CD4-positive, alpha-beta memory T cell (primary cell): ENCODE measurements at regions not wholly inside any gene's neighbourhood (a gene's known extent, or its start where the extent isn't known, plus 50 kb on each side); places are given as distances from the start of the nearest gene placed in this dataset.
A peak's percentile ranks its signal among the peaks of the same experiment; 100 is the strongest.
"Not testable (repeated sequence)": the region's sequence is repeated elsewhere in the genome, so short reads cannot be mapped to it uniquely, and the experiment has no call there.

Experiments used
- CTCF ChIA-PET: fragments of 350-600 bp; sonication (Branson Sonifier 250); formaldehyde crosslinking; loops from one replicate; lab custom pipeline; 2021; ENCODE audit warnings: inconsistent platforms; ENCODE audit not compliant: partially characterized antibody; lab: Charles Lee
- POLR2A ChIA-PET: fragments of 350-600 bp; sonication (Branson Sonifier 250); formaldehyde crosslinking; loops from one replicate; lab custom pipeline; 2021; ENCODE audit not compliant: partially characterized antibody; lab: Charles Lee
- DNase-seq, 5 donors: peaks; one replicate each; pipeline versions ENCODE4 v3.0.0 to v3.0.0-alpha.2; 2020 to 2022; ENCODE audit warnings: mixed read lengths in 1 of 5
- H3K27ac ChIP-seq: one replicate; pipeline ENCODE4 v1.7.0; 2013; ENCODE audit warnings: low read depth, low read length
- H3K27me3 ChIP-seq: 2 replicates; pipeline ENCODE4 v1.7.0; 2013; ENCODE audit warnings: mild to moderate bottlenecking, low read length, moderate library complexity; ENCODE audit not compliant: insufficient read depth
- H3K36me3 ChIP-seq: 2 replicates; pipeline ENCODE4 v1.7.0; 2013; ENCODE audit warnings: mild to moderate bottlenecking, low read length, moderate library complexity; ENCODE audit not compliant: insufficient read depth
- H3K4me1 ChIP-seq: 2 replicates; pipeline ENCODE4 v1.7.0; 2013; ENCODE audit warnings: mild to moderate bottlenecking, low read length, moderate library complexity; ENCODE audit not compliant: insufficient read depth
- H3K4me3 ChIP-seq, 2 donors: one replicate each; pipeline ENCODE4 v1.7.0; 2013; ENCODE audit warnings: low read length in 2 of 2, mild to moderate bottlenecking in 1 of 2
- H3K9me3 ChIP-seq, 2 donors: one replicate each; pipeline ENCODE4 v1.7.0; 2013; ENCODE audit warnings: low read length in 2 of 2, control low read depth in 1 of 2; ENCODE audit not compliant: control insufficient read depth in 1 of 2
- H3K27ac Mint-ChIP-seq, 7 donors: one replicate each; pipeline ENCODE4 v1.8.0; 2020 to 2021; ENCODE audit warnings: mixed read lengths in 7 of 7, mild to moderate bottlenecking in 6 of 7, inconsistent platforms in 3 of 7, moderate library complexity in 3 of 7
- H3K27me3 Mint-ChIP-seq, 2 donors: one replicate each; pipeline ENCODE4 v1.8.0; 2020 to 2021; ENCODE audit warnings: mixed read lengths in 2 of 2
- H3K36me3 Mint-ChIP-seq, 2 donors: one replicate each; pipeline ENCODE4 v1.8.0; 2020 to 2021; ENCODE audit warnings: mixed read lengths in 2 of 2, inconsistent platforms in 1 of 2, mild to moderate bottlenecking in 1 of 2
- H3K4me1 Mint-ChIP-seq, 4 donors: one replicate each; pipeline ENCODE4 v1.8.0; 2020 to 2021; ENCODE audit warnings: mixed read lengths in 4 of 4, mild to moderate bottlenecking in 1 of 4
- H3K4me3 Mint-ChIP-seq, 8 donors: one replicate each; pipeline ENCODE4 v1.8.0; 2020 to 2021; ENCODE audit warnings: mixed read lengths in 8 of 8, mild to moderate bottlenecking in 7 of 8, moderate library complexity in 6 of 8, inconsistent platforms in 3 of 8
- H3K9me3 Mint-ChIP-seq, 8 donors: one replicate each; pipeline ENCODE4 v1.8.0; 2020 to 2021; ENCODE audit warnings: mixed read lengths in 8 of 8, mild to moderate bottlenecking in 5 of 8, inconsistent platforms in 3 of 8, moderate library complexity in 1 of 8
- intact Hi-C: fragments of 100-400 bp; cut with micrococcal nuclease; formaldehyde crosslinking; loops from one replicate; pipeline ENCODE4 v1.15.1; 2023

DNA sequence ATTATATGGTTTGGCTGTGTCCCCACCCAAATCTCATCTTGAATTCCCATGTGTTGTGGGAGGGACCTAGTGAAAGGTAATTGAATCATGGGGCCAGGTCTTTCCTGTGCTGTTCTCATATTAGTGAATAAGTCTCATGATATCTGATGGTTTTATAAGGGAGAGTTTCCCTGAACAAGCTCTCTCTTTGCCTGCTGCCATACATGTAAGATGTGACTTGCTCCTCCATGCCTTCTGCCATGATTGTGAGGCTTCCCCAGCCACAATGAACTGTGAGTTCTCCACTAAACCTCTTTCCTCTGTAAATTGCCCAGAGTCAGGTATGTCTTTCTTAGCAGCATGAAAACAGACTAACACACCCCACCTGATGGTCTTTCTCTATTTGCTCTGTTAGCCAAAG is 112.1 kb downstream of the TENT5C start:
- H3K4me3 Mint-ChIP-seq, H3K27me3 Mint-ChIP-seq, intact Hi-C loops, H3K36me3 Mint-ChIP-seq, H3K4me3 ChIP-seq, H3K27ac ChIP-seq, DNase-seq, POLR2A ChIA-PET, CTCF ChIA-PET, H3K27me3 ChIP-seq, H3K36me3 ChIP-seq, H3K9me3 ChIP-seq: not testable (repeated sequence)
- Mint-ChIP-seq H3K9me3 (peaks cover 3 to 39% (median 29%) of the 10 kb centered on the region in 8 donors), H3K27ac (peak overlapping the region in 1 of 7 donors; percentile 27), H3K4me1 (peaks cover 10 to 16% (median 12%) of the 10 kb centered on the region in 4 donors)
- peaks cover 12% of the 10 kb centered on the region for H3K4me1 ChIP-seq

- POLR2A ChIA-PET = not testable (repeated sequence)
Measured at GRCh38 chr1:117718596-117718995, 112.7 kb downstream of the TENT5C start.

GRCh38 chr1:117719004-117719403 is 113.2 kb downstream of the TENT5C start:
- peak overlapping the region in 6 of 7 donors; percentile 15 to 61 (median 30) for H3K27ac Mint-ChIP-seq
- H3K4me3 Mint-ChIP-seq = peak overlapping the region in 5 of 8 donors; percentile 8 to 60 (median 23)
- ChIA-PET POLR2A (no interaction called here), CTCF (interaction anchor here (1.5 kb wide), 1 partner anchor 21 kb away, joined by 3 read pairs; no protein-coding TSS in a partner anchor)
- H3K36me3 Mint-ChIP-seq = peaks cover 0 to 9% of the 10 kb centered on the region in 2 donors
- peaks cover 3 to 41% (median 29%) of the 10 kb centered on the region in 8 donors for H3K9me3 Mint-ChIP-seq
- no peaks in the 10 kb centered on the region for H3K27me3 ChIP-seq
- H3K9me3 ChIP-seq = peaks cover 0 to 3% of the 10 kb centered on the region in 2 donors
- H3K4me1 ChIP-seq = peaks cover 12% of the 10 kb centered on the region
- H3K27me3 Mint-ChIP-seq = peaks cover 2 to 10% of the 10 kb centered on the region in 2 donors
- H3K27ac ChIP-seq = no peak overlapping the region
- H3K4me1 Mint-ChIP-seq = peaks cover 10 to 16% (median 12%) of the 10 kb centered on the region in 4 donors
- peak; percentile 44 to 72 (median 55) for DNase-seq
- no peaks in the 10 kb centered on the region for H3K36me3 ChIP-seq
- intact Hi-C loops = no loop called here
- no peak overlapping the region for H3K4me3 ChIP-seq

More at GRCh38 chr1:117718596-117718995, 112.7 kb downstream of the TENT5C start:
- H3K4me1 Mint-ChIP-seq = peaks cover 10 to 16% (median 12%) of the 10 kb centered on the region in 4 donors
- H3K27ac ChIP-seq, H3K36me3 ChIP-seq, DNase-seq, CTCF ChIA-PET, intact Hi-C loops, H3K4me3 ChIP-seq, H3K36me3 Mint-ChIP-seq, H3K27me3 Mint-ChIP-seq, H3K9me3 ChIP-seq, H3K27me3 ChIP-seq: not testable (repeated sequence)
- peak overlapping the region in 4 of 7 donors; percentile 33 to 61 (median 56) for H3K27ac Mint-ChIP-seq
- H3K9me3 Mint-ChIP-seq = peaks cover 3 to 41% (median 29%) of the 10 kb centered on the region in 8 donors
- peak overlapping the region in 1 of 8 donors; percentile 49 for H3K4me3 Mint-ChIP-seq
- H3K4me1 ChIP-seq = peaks cover 12% of the 10 kb centered on the region

DNA sequence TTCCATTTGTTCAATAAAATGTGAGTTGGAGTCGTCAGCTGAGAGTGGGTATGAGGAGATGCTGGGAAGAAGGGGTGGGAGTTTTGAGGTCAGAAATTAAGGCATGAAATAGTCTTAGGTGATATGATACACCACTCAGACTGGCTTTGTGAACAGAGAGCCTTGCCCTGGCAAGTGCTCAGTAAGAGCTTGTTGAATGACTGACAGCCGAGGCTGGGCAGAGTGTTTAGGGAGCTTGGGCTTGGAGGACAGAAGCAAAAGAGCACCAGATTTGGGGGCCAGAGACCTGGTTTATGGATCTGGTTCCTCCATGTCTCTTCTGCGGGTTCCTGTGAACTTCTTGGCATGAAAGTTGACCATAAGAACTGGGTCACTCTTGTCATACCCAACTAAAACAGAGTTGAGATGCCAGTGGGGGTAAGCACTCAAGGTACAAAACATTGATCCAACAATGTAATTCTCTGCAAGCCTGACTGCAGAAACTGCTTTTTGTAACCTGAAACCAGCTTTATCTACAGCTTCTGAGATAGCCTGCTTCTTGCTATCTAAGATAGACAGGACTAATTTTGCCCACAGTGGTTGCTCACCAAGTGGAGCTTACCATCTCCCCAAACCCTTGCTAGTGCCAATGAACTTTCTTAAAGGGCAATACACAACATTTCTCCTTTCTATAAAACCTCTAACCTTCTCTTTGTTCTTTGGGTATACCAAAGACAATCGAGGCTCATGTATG is 126.4 kb downstream of the TENT5C start:
- DNase-seq = no peak
- Histone ChIP-seq H3K9me3 (no peaks in the 10 kb centered on the region), H3K27me3 (no peaks in the 10 kb centered on the region), H3K4me1 (peaks cover 14% of the 10 kb centered on the region), H3K27ac (no peak overlapping the region), H3K4me3 (no peak overlapping the region), H3K36me3 (no peaks in the 10 kb centered on the region)
- H3K27me3 Mint-ChIP-seq = peaks cover 0 to 1% of the 10 kb centered on the region in 2 donors
- intact Hi-C loops = no loop called here
- H3K36me3 Mint-ChIP-seq = peaks cover 0 to 5% of the 10 kb centered on the region in 2 donors
- H3K4me1 Mint-ChIP-seq = peaks cover 10 to 24% (median 19%) of the 10 kb centered on the region in 4 donors
- H3K4me3 Mint-ChIP-seq = no peak overlapping the region
- CTCF ChIA-PET = interaction anchor here (1.0 to 1.2 kb wide), 2 partner anchors 27 to 77 kb away, joined by 3 read pairs; no protein-coding TSS in a partner anchor
- peak overlapping the region in 4 of 7 donors; percentile 1 to 71 (median 34) for H3K27ac Mint-ChIP-seq
- POLR2A ChIA-PET = no interaction called here
- peaks cover 0 to 22% (median 15%) of the 10 kb centered on the region in 8 donors for H3K9me3 Mint-ChIP-seq

DNA sequence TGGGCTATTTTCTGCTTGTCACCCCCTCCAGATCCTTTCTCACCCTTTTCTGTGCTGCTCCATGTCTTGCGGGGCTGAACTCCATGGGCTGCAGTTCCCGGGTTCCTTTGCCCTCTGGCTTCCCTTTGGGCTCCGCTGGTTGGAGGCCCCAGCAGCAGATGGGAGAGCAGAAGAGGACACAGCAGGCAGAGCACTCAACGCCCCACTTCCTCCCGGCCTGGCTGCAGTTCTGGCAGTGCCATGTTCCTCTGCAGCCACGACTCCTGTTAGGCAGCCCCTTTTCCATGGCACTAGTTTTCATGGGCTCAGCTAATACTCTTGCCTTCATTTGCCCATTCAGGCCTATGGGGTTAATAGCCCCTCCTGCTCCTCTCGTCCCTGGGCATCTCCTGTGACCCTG is 127.1 kb downstream of the TENT5C start:
- intact Hi-C loops = no loop called here
- no peaks in the 10 kb centered on the region for H3K27me3 ChIP-seq
- H3K4me1 ChIP-seq = peaks cover 14% of the 10 kb centered on the region
- Mint-ChIP-seq H3K9me3 (peaks cover 0 to 14% (median 8%) of the 10 kb centered on the region in 8 donors), H3K36me3 (peaks cover 0 to 2% of the 10 kb centered on the region in 2 donors), H3K27ac (peak overlapping the region in 3 of 7 donors; percentile 5 to 53 (median 43)), H3K4me3 (no peak overlapping the region), H3K27me3 (no peaks in the 10 kb centered on the region), H3K4me1 (peaks cover 10 to 24% (median 19%) of the 10 kb centered on the region in 4 donors)
- no peak for DNase-seq
- no peaks in the 10 kb centered on the region for H3K36me3 ChIP-seq
- no peak overlapping the region for H3K27ac ChIP-seq
- H3K9me3 ChIP-seq = no peaks in the 10 kb centered on the region
- ChIA-PET POLR2A (no interaction called here), CTCF (no interaction called here)
- no peak overlapping the region for H3K4me3 ChIP-seq

GRCh38 chr1:117734403-117734802 is 128.6 kb downstream of the TENT5C start:
- H3K36me3 ChIP-seq = no peaks in the 10 kb centered on the region
- Mint-ChIP-seq H3K27me3 (no peaks in the 10 kb centered on the region), H3K9me3 (peaks cover 0 to 2% (median 0%) of the 10 kb centered on the region in 8 donors), H3K4me3 (peak overlapping the region in 6 of 8 donors; percentile 2 to 60 (median 44)), H3K4me1 (peaks cover 10 to 24% (median 19%) of the 10 kb centered on the region in 4 donors), H3K27ac (peak overlapping the region in 6 of 7 donors; percentile 74 to 94 (median 88)), H3K36me3 (no peaks in the 10 kb centered on the region)
- CTCF ChIA-PET = interaction anchor here (0.9 to 3.4 kb wide), 4 partner anchors 24 to 200 kb away, joined by 3 to 17 read pairs (median 6); no protein-coding TSS in a partner anchor
- no peaks in the 10 kb centered on the region for H3K9me3 ChIP-seq
- H3K4me3 ChIP-seq = no peak overlapping the region
- H3K27ac ChIP-seq = no peak overlapping the region
- DNase-seq = no peak
- peaks cover 14% of the 10 kb centered on the region for H3K4me1 ChIP-seq
- POLR2A ChIA-PET = interaction anchor here (1.0 kb wide), 1 partner anchor 74 kb away, joined by 3 read pairs; no protein-coding TSS in a partner anchor
- intact Hi-C loops = loop anchor here (2.0 kb wide), 1 partner anchor 70 kb away; no protein-coding TSS in a partner anchor
- H3K27me3 ChIP-seq = no peaks in the 10 kb centered on the region
